CD8-positive, alpha-beta memory T cell (primary cell): ENCODE measurements at regions not wholly inside any gene's neighbourhood (a gene's known extent, or its start where the extent isn't known, plus 50 kb on each side); places are given as distances from the start of the nearest gene placed in this dataset.
"Not testable (repeated sequence)": the region's sequence is repeated elsewhere in the genome, so short reads cannot be mapped to it uniquely, and the experiment has no call there.

Experiments used
- CTCF ChIA-PET: fragments of 350-600 bp; sonication (Branson Sonifier 250); formaldehyde crosslinking; loops from one replicate; lab custom pipeline; 2021; ENCODE audit warnings: antibody characterized with exemption; lab: Charles Lee
- POLR2A ChIA-PET: fragments of 350-600 bp; sonication (Branson Sonifier 250); formaldehyde crosslinking; loops from one replicate; lab custom pipeline; 2021; ENCODE audit warnings: antibody characterized with exemption; lab: Charles Lee
- DNase-seq, 5 donors: peaks; one replicate each; pipeline versions ENCODE4 v3.0.0 to v3.0.0-alpha.2; 2020 to 2022; ENCODE audit warnings: mixed read lengths in 1 of 5
- H3K27ac ChIP-seq: one replicate; pipeline ENCODE4 v1.7.0; 2013; ENCODE audit warnings: low read depth, mild to moderate bottlenecking, low read length, moderate library complexity
- H3K27me3 ChIP-seq: 2 replicates; pipeline ENCODE4 v1.7.0; 2013; ENCODE audit warnings: low read length, mild to moderate bottlenecking; ENCODE audit not compliant: insufficient read depth, poor library complexity, severe bottlenecking
- H3K36me3 ChIP-seq: 2 replicates; pipeline ENCODE4 v1.7.0; 2013; ENCODE audit warnings: mild to moderate bottlenecking, low read length, moderate library complexity; ENCODE audit not compliant: insufficient read depth
- H3K4me1 ChIP-seq: 2 replicates; pipeline ENCODE4 v1.7.0; 2013; ENCODE audit warnings: mild to moderate bottlenecking, low read length, moderate library complexity; ENCODE audit not compliant: insufficient read depth
- H3K4me3 ChIP-seq: 2 replicates; pipeline ENCODE4 v1.7.0; 2013; ENCODE audit warnings: mild to moderate bottlenecking, low read length
- H3K9me3 ChIP-seq: 2 replicates; pipeline ENCODE4 v1.7.0; 2013; ENCODE audit warnings: mild to moderate bottlenecking, low read length
- H3K27ac Mint-ChIP-seq, 8 donors: one replicate each; pipeline ENCODE4 v1.8.0; 2020 to 2021; ENCODE audit warnings: mixed read lengths in 8 of 8, mild to moderate bottlenecking in 6 of 8, inconsistent platforms in 3 of 8, moderate library complexity in 3 of 8
- H3K27me3 Mint-ChIP-seq, 2 donors: one replicate each; pipeline ENCODE4 v1.8.0; 2020 to 2021; ENCODE audit warnings: mixed read lengths in 2 of 2, mild to moderate bottlenecking in 1 of 2, moderate library complexity in 1 of 2
- H3K36me3 Mint-ChIP-seq, 3 donors: one replicate each; pipeline ENCODE4 v1.8.0; 2020 to 2021; ENCODE audit warnings: mixed read lengths in 3 of 3, inconsistent platforms in 1 of 3, mild to moderate bottlenecking in 1 of 3
- H3K4me1 Mint-ChIP-seq, 3 donors: one replicate each; pipeline ENCODE4 v1.8.0; 2020 to 2021; ENCODE audit warnings: mixed read lengths in 3 of 3, inconsistent platforms in 1 of 3, mild to moderate bottlenecking in 1 of 3
- H3K4me3 Mint-ChIP-seq, 7 donors: one replicate each; pipeline ENCODE4 v1.8.0; 2020 to 2021; ENCODE audit warnings: mixed read lengths in 7 of 7, mild to moderate bottlenecking in 6 of 7, moderate library complexity in 4 of 7, inconsistent platforms in 2 of 7
- H3K9me3 Mint-ChIP-seq, 5 donors: one replicate each; pipeline ENCODE4 v1.8.0; 2020 to 2022; ENCODE audit warnings: mixed read lengths in 5 of 5, mild to moderate bottlenecking in 3 of 5, moderate library complexity in 2 of 5, inconsistent platforms in 1 of 5

GRCh38 chr4:37555322-37555721 is 130.9 kb downstream of the RELL1 start:
- no peaks in the 10 kb centered on the region for H3K36me3 ChIP-seq
- H3K27me3 ChIP-seq: no peaks in the 10 kb centered on the region
- H3K4me1 Mint-ChIP-seq: no peaks in the 10 kb centered on the region
- ChIA-PET POLR2A (no interaction called here), CTCF (interaction anchor here (1.5 kb wide), 1 partner anchor 11 kb away, joined by 4 read pairs; no protein-coding TSS in a partner anchor)
- H3K9me3 ChIP-seq: no peaks in the 10 kb centered on the region
- no peaks in the 10 kb centered on the region for H3K27me3 Mint-ChIP-seq
- no peak overlapping the region for H3K27ac Mint-ChIP-seq
- H3K27ac ChIP-seq: no peak overlapping the region
- DNase-seq: no peak
- H3K4me3 ChIP-seq: no peak overlapping the region
- peaks cover 0 to 25% (median 0%) of the 10 kb centered on the region in 3 donors for H3K36me3 Mint-ChIP-seq
- H3K9me3 Mint-ChIP-seq: peaks cover 9 to 27% (median 17%) of the 10 kb centered on the region in 5 donors
- H3K4me3 Mint-ChIP-seq: no peak overlapping the region
- H3K4me1 ChIP-seq: no peaks in the 10 kb centered on the region

- H3K27me3 ChIP-seq, H3K4me1 Mint-ChIP-seq, H3K4me3 ChIP-seq, CTCF ChIA-PET, DNase-seq, H3K27ac ChIP-seq, H3K27me3 Mint-ChIP-seq, H3K36me3 ChIP-seq, H3K4me3 Mint-ChIP-seq, POLR2A ChIA-PET, H3K4me1 ChIP-seq, H3K9me3 ChIP-seq, H3K27ac Mint-ChIP-seq: not testable (repeated sequence)
- Mint-ChIP-seq H3K9me3 (peaks cover 19 to 26% (median 21%) of the 10 kb centered on the region in 5 donors), H3K36me3 (peaks cover 0 to 27% (median 1%) of the 10 kb centered on the region in 3 donors)
These were observed 136.3 kb downstream of the RELL1 start for GRCh38 chr4:37549866-37550265.

GRCh38 chr4:37549041-37549440 is 137.1 kb downstream of the RELL1 start:
- H3K27me3 Mint-ChIP-seq: no peaks in the 10 kb centered on the region
- H3K4me3 Mint-ChIP-seq: no peak overlapping the region
- H3K27ac Mint-ChIP-seq: no peak overlapping the region
- Histone ChIP-seq H3K4me3 (no peak overlapping the region), H3K27ac (no peak overlapping the region), H3K27me3 (no peaks in the 10 kb centered on the region), H3K36me3 (no peaks in the 10 kb centered on the region), H3K9me3 (no peaks in the 10 kb centered on the region), H3K4me1 (no peaks in the 10 kb centered on the region)
- peaks cover 16 to 23% (median 21%) of the 10 kb centered on the region in 5 donors for H3K9me3 Mint-ChIP-seq
- H3K36me3 Mint-ChIP-seq: peaks cover 0 to 27% (median 1%) of the 10 kb centered on the region in 3 donors
- no peaks in the 10 kb centered on the region for H3K4me1 Mint-ChIP-seq
- CTCF ChIA-PET: no interaction called here
- no peak for DNase-seq
- POLR2A ChIA-PET: no interaction called here

GRCh38 chr4:37546586-37546985 is 139.6 kb downstream of the RELL1 start:
- H3K9me3 Mint-ChIP-seq: peaks cover 7 to 12% (median 10%) of the 10 kb centered on the region in 5 donors
- Histone ChIP-seq H3K9me3 (no peaks in the 10 kb centered on the region), H3K4me3 (no peak overlapping the region), H3K27ac (no peak overlapping the region), H3K4me1 (no peaks in the 10 kb centered on the region), H3K36me3 (no peaks in the 10 kb centered on the region), H3K27me3 (no peaks in the 10 kb centered on the region)
- peaks cover 0 to 19% (median 1%) of the 10 kb centered on the region in 3 donors for H3K36me3 Mint-ChIP-seq
- no peak overlapping the region for H3K27ac Mint-ChIP-seq
- no peaks in the 10 kb centered on the region for H3K4me1 Mint-ChIP-seq
- no peak overlapping the region for H3K4me3 Mint-ChIP-seq
- DNase-seq: no peak
- POLR2A ChIA-PET: no interaction called here
- no peaks in the 10 kb centered on the region for H3K27me3 Mint-ChIP-seq
- CTCF ChIA-PET: no interaction called here

GRCh38 chr4:37542706-37543105 is 143.5 kb downstream of the RELL1 start:
- Mint-ChIP-seq H3K9me3 (peaks cover 6 to 11% (median 7%) of the 10 kb centered on the region in 5 donors), H3K27ac (no peak overlapping the region), H3K4me1 (no peaks in the 10 kb centered on the region), H3K27me3 (no peaks in the 10 kb centered on the region), H3K36me3 (peaks cover 0 to 7% (median 1%) of the 10 kb centered on the region in 3 donors), H3K4me3 (no peak overlapping the region)
- no peak for DNase-seq
- Histone ChIP-seq H3K4me3 (no peak overlapping the region), H3K27me3 (no peaks in the 10 kb centered on the region), H3K27ac (no peak overlapping the region), H3K4me1 (no peaks in the 10 kb centered on the region), H3K36me3 (no peaks in the 10 kb centered on the region), H3K9me3 (no peaks in the 10 kb centered on the region)
- CTCF ChIA-PET: no interaction called here
- POLR2A ChIA-PET: no interaction called here

- H3K27ac ChIP-seq: no peak overlapping the region
- H3K4me3 Mint-ChIP-seq: no peak overlapping the region
- peaks cover 0 to 1% (median under 1%) of the 10 kb centered on the region in 3 donors for H3K36me3 Mint-ChIP-seq
- H3K4me1 ChIP-seq: no peaks in the 10 kb centered on the region
- no peak overlapping the region for H3K4me3 ChIP-seq
- no peaks in the 10 kb centered on the region for H3K27me3 Mint-ChIP-seq
- ChIA-PET CTCF (no interaction called here), POLR2A (no interaction called here)
- H3K36me3 ChIP-seq: no peaks in the 10 kb centered on the region
- H3K27me3 ChIP-seq: no peaks in the 10 kb centered on the region
- H3K4me1 Mint-ChIP-seq: no peaks in the 10 kb centered on the region
- H3K9me3 ChIP-seq: no peaks in the 10 kb centered on the region
- H3K9me3 Mint-ChIP-seq: peaks cover 0 to 6% (median 4%) of the 10 kb centered on the region in 5 donors
- DNase-seq: no peak
- H3K27ac Mint-ChIP-seq: no peak overlapping the region
These were observed 144.2 kb downstream of the RELL1 start for GRCh38 chr4:37541956-37542355.

- Histone ChIP-seq H3K36me3 (no peaks in the 10 kb centered on the region), H3K9me3 (no peaks in the 10 kb centered on the region), H3K4me3 (no peak overlapping the region), H3K27ac (no peak overlapping the region), H3K4me1 (no peaks in the 10 kb centered on the region), H3K27me3 (no peaks in the 10 kb centered on the region)
- DNase-seq: no peak
- no peaks in the 10 kb centered on the region for H3K4me1 Mint-ChIP-seq
- peaks cover 0 to 4% (median under 1%) of the 10 kb centered on the region in 5 donors for H3K9me3 Mint-ChIP-seq
- H3K36me3 Mint-ChIP-seq: peaks cover 0 to under 1% (median 0%) of the 10 kb centered on the region in 3 donors
- ChIA-PET CTCF (no interaction called here), POLR2A (no interaction called here)
- H3K27ac Mint-ChIP-seq: no peak overlapping the region
- no peaks in the 10 kb centered on the region for H3K27me3 Mint-ChIP-seq
- H3K4me3 Mint-ChIP-seq: no peak overlapping the region
These were observed 145.7 kb downstream of the RELL1 start for GRCh38 chr4:37540486-37540885.

- H3K4me3 ChIP-seq: no peak overlapping the region
- no peaks in the 10 kb centered on the region for H3K4me1 Mint-ChIP-seq
- no peak overlapping the region for H3K27ac Mint-ChIP-seq
- no peaks in the 10 kb centered on the region for H3K36me3 ChIP-seq
- no peaks in the 10 kb centered on the region for H3K27me3 Mint-ChIP-seq
- POLR2A ChIA-PET: no interaction called here
- H3K4me1 ChIP-seq: no peaks in the 10 kb centered on the region
- CTCF ChIA-PET: no interaction called here
- no peak for DNase-seq
- peaks cover 0 to 2% (median 0%) of the 10 kb centered on the region in 5 donors for H3K9me3 Mint-ChIP-seq
- no peak overlapping the region for H3K4me3 Mint-ChIP-seq
- no peaks in the 10 kb centered on the region for H3K27me3 ChIP-seq
- H3K36me3 Mint-ChIP-seq: no peaks in the 10 kb centered on the region
- no peak overlapping the region for H3K27ac ChIP-seq
- no peaks in the 10 kb centered on the region for H3K9me3 ChIP-seq
These were observed 147.2 kb downstream of the RELL1 start for GRCh38 chr4:37538931-37539330.
